ENCODE measurements at regions not wholly inside any gene's neighbourhood (a gene's known extent, or its start where the extent isn't known, plus 50 kb on each side); places are given as distances from the start of the nearest gene placed in this dataset.
"Not testable (repeated sequence)": the region's sequence is repeated elsewhere in the genome, so short reads cannot be mapped to it uniquely, and the experiment has no call there.

DNA sequence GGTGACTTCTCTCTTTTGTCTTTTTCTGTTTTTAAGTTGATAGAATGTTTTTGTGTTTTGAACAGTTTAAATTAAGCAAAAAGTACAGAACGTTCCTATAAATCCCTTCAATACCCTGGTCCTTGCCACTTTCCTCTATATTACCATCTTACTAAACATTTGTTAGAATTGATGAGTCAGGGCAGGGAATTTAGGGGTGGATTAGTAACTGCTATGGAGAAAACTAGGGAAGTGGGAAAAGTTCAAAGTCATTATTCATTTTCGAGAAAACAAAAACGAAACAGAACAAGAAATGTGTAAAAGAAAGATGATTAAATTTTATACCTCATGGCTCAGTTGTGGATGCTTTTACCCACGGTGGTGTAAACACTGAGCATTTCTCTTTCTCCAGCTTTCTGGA lies 240.4 kb upstream of the SULF2 start (continued):
- TF ChIP-seq E2F4 (CRISPR knock-in tag; IDR thresholded peaks at IDR 0.05; ENCODE audit: borderline replicate concordance, low read depth): no peak
- TF ChIP-seq TEAD1 (CRISPR knock-in tag; IDR thresholded peaks at IDR 0.05): no peak

GRCh38 chr20:48025051-48025515 lies 239.8 kb upstream of the SULF2 start:
- H3K36me3 Mint-ChIP-seq: no peaks in the 10 kb centered on the region
- H3K9me3 Mint-ChIP-seq: peaks cover 12% of the 10 kb centered on the region
- peak; percentile 92 for ATAC-seq
- H3K4me1 Mint-ChIP-seq: peaks cover 23% of the 10 kb centered on the region
- peak; percentile 41 for DNase-seq (ENCODE audit: low spot score)
- ChIA-PET CTCF (interaction anchor here (1.8 kb wide), 1 partner anchor 170 kb away, joined by 4 read pairs; no protein-coding TSS in a partner anchor), POLR2A (no interaction called here)
- TF ChIP-seq, protein P1, sequence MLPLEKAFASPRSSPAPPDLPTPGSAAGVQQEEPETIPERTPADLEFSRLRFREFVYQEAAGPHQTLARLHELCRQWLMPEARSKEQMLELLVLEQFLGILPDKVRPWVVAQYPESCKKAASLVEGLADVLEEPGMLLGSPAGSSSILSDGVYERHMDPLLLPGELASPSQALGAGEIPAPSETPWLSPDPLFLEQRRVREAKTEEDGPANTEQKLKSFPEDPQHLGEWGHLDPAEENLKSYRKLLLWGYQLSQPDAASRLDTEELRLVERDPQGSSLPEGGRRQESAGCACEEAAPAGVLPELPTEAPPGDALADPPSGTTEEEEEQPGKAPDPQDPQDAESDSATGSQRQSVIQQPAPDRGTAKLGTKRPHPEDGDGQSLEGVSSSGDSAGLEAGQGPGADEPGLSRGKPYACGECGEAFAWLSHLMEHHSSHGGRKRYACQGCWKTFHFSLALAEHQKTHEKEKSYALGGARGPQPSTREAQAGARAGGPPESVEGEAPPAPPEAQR (CRISPR knock-in tag; IDR thresholded peaks at IDR 0.05): no peak
- TF ChIP-seq FOXJ3 (CRISPR knock-in tag; IDR thresholded peaks at IDR 0.05; ENCODE audit: borderline replicate concordance) (no peak), ZNF671 (CRISPR knock-in tag; IDR thresholded peaks at IDR 0.05) (no peak), TEAD1 (CRISPR knock-in tag; IDR thresholded peaks at IDR 0.05) (no peak), GABPB1 (CRISPR knock-in tag; IDR thresholded peaks at IDR 0.05) (no peak)
- TF ChIP-seq, protein P2, sequence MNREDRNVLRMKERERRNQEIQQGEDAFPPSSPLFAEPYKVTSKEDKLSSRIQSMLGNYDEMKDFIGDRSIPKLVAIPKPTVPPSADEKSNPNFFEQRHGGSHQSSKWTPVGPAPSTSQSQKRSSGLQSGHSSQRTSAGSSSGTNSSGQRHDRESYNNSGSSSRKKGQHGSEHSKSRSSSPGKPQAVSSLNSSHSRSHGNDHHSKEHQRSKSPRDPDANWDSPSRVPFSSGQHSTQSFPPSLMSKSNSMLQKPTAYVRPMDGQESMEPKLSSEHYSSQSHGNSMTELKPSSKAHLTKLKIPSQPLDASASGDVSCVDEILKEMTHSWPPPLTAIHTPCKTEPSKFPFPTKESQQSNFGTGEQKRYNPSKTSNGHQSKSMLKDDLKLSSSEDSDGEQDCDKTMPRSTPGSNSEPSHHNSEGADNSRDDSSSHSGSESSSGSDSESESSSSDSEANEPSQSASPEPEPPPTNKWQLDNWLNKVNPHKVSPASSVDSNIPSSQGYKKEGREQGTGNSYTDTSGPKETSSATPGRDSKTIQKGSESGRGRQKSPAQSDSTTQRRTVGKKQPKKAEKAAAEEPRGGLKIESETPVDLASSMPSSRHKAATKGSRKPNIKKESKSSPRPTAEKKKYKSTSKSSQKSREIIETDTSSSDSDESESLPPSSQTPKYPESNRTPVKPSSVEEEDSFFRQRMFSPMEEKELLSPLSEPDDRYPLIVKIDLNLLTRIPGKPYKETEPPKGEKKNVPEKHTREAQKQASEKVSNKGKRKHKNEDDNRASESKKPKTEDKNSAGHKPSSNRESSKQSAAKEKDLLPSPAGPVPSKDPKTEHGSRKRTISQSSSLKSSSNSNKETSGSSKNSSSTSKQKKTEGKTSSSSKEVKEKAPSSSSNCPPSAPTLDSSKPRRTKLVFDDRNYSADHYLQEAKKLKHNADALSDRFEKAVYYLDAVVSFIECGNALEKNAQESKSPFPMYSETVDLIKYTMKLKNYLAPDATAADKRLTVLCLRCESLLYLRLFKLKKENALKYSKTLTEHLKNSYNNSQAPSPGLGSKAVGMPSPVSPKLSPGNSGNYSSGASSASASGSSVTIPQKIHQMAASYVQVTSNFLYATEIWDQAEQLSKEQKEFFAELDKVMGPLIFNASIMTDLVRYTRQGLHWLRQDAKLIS (CRISPR knock-in tag; IDR thresholded peaks at IDR 0.05; ENCODE audit: borderline replicate concordance): no peak
- H3K4me3 Mint-ChIP-seq: no peak overlapping the region
- no peak overlapping the region for H3K27ac Mint-ChIP-seq
- no peaks in the 10 kb centered on the region for H3K27me3 Mint-ChIP-seq (ENCODE audit: low read depth)

DNA sequence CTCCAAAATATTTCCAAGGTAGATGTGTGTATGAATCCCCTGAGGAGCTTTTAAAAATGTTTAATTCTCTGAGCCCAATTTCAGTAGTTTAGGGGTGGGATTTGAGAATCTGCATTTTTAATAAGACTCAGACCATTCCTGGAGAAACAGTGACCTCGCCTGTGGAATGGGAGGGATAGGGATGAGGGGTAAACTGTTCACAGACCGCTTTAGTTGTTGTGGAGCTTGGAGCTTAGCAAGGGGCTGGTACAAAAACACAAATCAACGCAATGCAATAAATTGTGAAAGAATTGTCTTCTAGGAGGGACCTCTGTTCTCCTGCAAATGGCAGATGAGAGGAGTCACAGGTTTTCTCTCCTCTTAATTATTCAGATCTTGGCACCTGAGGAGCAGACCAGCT lies 239.3 kb upstream of the SULF2 start:
- Mint-ChIP-seq H3K36me3 (no peaks in the 10 kb centered on the region), H3K4me3 (no peak overlapping the region), H3K9me3 (peaks cover 12% of the 10 kb centered on the region), H3K27me3 (ENCODE audit: low read depth) (no peaks in the 10 kb centered on the region), H3K4me1 (peaks cover 27% of the 10 kb centered on the region), H3K27ac (no peak overlapping the region)
- TF ChIP-seq, protein P3, sequence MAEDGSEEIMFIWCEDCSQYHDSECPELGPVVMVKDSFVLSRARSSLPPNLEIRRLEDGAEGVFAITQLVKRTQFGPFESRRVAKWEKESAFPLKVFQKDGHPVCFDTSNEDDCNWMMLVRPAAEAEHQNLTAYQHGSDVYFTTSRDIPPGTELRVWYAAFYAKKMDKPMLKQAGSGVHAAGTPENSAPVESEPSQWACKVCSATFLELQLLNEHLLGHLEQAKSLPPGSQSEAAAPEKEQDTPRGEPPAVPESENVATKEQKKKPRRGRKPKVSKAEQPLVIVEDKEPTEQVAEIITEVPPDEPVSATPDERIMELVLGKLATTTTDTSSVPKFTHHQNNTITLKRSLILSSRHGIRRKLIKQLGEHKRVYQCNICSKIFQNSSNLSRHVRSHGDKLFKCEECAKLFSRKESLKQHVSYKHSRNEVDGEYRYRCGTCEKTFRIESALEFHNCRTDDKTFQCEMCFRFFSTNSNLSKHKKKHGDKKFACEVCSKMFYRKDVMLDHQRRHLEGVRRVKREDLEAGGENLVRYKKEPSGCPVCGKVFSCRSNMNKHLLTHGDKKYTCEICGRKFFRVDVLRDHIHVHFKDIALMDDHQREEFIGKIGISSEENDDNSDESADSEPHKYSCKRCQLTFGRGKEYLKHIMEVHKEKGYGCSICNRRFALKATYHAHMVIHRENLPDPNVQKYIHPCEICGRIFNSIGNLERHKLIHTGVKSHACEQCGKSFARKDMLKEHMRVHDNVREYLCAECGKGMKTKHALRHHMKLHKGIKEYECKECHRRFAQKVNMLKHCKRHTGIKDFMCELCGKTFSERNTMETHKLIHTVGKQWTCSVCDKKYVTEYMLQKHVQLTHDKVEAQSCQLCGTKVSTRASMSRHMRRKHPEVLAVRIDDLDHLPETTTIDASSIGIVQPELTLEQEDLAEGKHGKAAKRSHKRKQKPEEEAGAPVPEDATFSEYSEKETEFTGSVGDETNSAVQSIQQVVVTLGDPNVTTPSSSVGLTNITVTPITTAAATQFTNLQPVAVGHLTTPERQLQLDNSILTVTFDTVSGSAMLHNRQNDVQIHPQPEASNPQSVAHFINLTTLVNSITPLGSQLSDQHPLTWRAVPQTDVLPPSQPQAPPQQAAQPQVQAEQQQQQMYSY (CRISPR knock-in tag; IDR thresholded peaks at IDR 0.05): no peak
- TF ChIP-seq CREM (CRISPR knock-in tag; IDR thresholded peaks at IDR 0.05) (no peak), OVOL2 (CRISPR knock-in tag; IDR thresholded peaks at IDR 0.05; ENCODE audit: borderline replicate concordance) (no peak), MXD4 (CRISPR knock-in tag; IDR thresholded peaks at IDR 0.05; ENCODE audit: borderline replicate concordance) (no peak), PRRX2 (CRISPR knock-in tag; IDR thresholded peaks at IDR 0.05) (no peak), EMX1 (CRISPR knock-in tag; IDR thresholded peaks at IDR 0.05) (no peak), USF1 (CRISPR knock-in tag; IDR thresholded peaks at IDR 0.05) (no peak)
- TF ChIP-seq, protein P4, sequence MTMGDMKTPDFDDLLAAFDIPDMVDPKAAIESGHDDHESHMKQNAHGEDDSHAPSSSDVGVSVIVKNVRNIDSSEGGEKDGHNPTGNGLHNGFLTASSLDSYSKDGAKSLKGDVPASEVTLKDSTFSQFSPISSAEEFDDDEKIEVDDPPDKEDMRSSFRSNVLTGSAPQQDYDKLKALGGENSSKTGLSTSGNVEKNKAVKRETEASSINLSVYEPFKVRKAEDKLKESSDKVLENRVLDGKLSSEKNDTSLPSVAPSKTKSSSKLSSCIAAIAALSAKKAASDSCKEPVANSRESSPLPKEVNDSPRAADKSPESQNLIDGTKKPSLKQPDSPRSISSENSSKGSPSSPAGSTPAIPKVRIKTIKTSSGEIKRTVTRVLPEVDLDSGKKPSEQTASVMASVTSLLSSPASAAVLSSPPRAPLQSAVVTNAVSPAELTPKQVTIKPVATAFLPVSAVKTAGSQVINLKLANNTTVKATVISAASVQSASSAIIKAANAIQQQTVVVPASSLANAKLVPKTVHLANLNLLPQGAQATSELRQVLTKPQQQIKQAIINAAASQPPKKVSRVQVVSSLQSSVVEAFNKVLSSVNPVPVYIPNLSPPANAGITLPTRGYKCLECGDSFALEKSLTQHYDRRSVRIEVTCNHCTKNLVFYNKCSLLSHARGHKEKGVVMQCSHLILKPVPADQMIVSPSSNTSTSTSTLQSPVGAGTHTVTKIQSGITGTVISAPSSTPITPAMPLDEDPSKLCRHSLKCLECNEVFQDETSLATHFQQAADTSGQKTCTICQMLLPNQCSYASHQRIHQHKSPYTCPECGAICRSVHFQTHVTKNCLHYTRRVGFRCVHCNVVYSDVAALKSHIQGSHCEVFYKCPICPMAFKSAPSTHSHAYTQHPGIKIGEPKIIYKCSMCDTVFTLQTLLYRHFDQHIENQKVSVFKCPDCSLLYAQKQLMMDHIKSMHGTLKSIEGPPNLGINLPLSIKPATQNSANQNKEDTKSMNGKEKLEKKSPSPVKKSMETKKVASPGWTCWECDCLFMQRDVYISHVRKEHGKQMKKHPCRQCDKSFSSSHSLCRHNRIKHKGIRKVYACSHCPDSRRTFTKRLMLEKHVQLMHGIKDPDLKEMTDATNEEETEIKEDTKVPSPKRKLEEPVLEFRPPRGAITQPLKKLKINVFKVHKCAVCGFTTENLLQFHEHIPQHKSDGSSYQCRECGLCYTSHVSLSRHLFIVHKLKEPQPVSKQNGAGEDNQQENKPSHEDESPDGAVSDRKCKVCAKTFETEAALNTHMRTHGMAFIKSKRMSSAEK (CRISPR knock-in tag; IDR thresholded peaks at IDR 0.05; ENCODE audit: borderline replicate concordance): no peak
- CTCF ChIA-PET: interaction anchor here (1.8 kb wide), 1 partner anchor 169 kb away, joined by 4 read pairs; no protein-coding TSS in a partner anchor
- DNase-seq (ENCODE audit: low spot score): no peak
- no peak for ATAC-seq
- POLR2A ChIA-PET: no interaction called here

- CTCF ChIA-PET; H3K27me3 Mint-ChIP-seq (ENCODE audit: low read depth); H3K36me3 Mint-ChIP-seq; DNase-seq (ENCODE audit: low spot score); POLR2A ChIA-PET; ATAC-seq; H3K4me3 Mint-ChIP-seq; H3K27ac Mint-ChIP-seq: not testable (repeated sequence)
- Mint-ChIP-seq H3K9me3 (peaks cover 24% of the 10 kb centered on the region), H3K4me1 (peaks cover 19% of the 10 kb centered on the region)
Measured at GRCh38 chr20:48020696-48021095, 235.4 kb upstream of the SULF2 start.
